B cell (primary cell): ENCODE measurements at regions not wholly inside any gene's neighbourhood (a gene's known extent, or its start where the extent isn't known, plus 50 kb on each side); places are given as distances from the start of the nearest gene placed in this dataset.

Experiments used
- ATAC-seq: fragments of 200-7000 bp; cut with Tn5 transposase; one replicate; pipeline ENCODE4 v1.10.0; 2021; ENCODE audit warnings: low read depth, mild to moderate bottlenecking, moderate number of reproducible peaks, moderate library complexity
- CTCF ChIA-PET: fragments of 350-600 bp; sonication (Branson Sonifier 250); formaldehyde crosslinking; loops from one replicate; lab custom pipeline; 2021; ENCODE audit warnings: antibody characterized with exemption, inconsistent platforms; lab: Charles Lee
- POLR2A ChIA-PET: fragments of 350-600 bp; sonication (Branson Sonifier 250); formaldehyde crosslinking; loops from one replicate; lab custom pipeline; 2021; ENCODE audit warnings: antibody characterized with exemption; lab: Charles Lee
- DNase-seq: peaks from one replicate; pipeline ENCODE4 v3.0.0; 2013
- H2AFZ ChIP-seq: 2 replicates; pipeline ENCODE4 v1.6.1; 2012; ENCODE audit warnings: mild to moderate bottlenecking, low read depth, low read length; ENCODE audit not compliant: insufficient read depth, poor library complexity, severe bottlenecking
- H3K27ac ChIP-seq, 2 donors: 1 replicate in 1 of 2; 2 replicates in 1 of 2; pipeline ENCODE4 v1.5.1; 2012 to 2013; ENCODE audit warnings: low read length in 2 of 2, mild to moderate bottlenecking in 2 of 2, moderate library complexity in 1 of 2
- H3K27me3 ChIP-seq, 4 experiments: fragments of 200-600 bp in 1 of 4; sonication (generic) in 1 of 4; replicated peaks in 1 of 4; 1 replicate in 2 of 4; 2 replicates in 2 of 4; pipeline versions ENCODE4 v1.6.1 to v1.7.0; 2013 to 2016; ENCODE audit warnings: low read length in 3 of 4, mild to moderate bottlenecking in 2 of 4, mixed read lengths in 1 of 4, moderate library complexity in 1 of 4; ENCODE audit not compliant: insufficient read depth in 4 of 4, control insufficient read depth in 3 of 4; ENCODE audit errors: control extremely low read depth in 1 of 4
- H3K36me3 ChIP-seq, 2 experiments: replicated peaks in 1 of 2; 1 replicate in 1 of 2; 2 replicates in 1 of 2; pipeline versions ENCODE4 v1.6.1 to v1.7.1; 2013; ENCODE audit warnings: low read length in 1 of 2; ENCODE audit not compliant: insufficient read depth in 2 of 2, control insufficient read depth in 1 of 2; ENCODE audit errors: control extremely low read depth in 1 of 2, extremely low read depth in 1 of 2
- H3K4me1 ChIP-seq, 2 donors: fragments of 200-600 bp in 1 of 2; sonication (generic) in 1 of 2; 1 replicate in 1 of 2; 2 replicates in 1 of 2; pipeline versions ENCODE4 v1.5.1 to v1.6.1; 2013 to 2017; ENCODE audit warnings: low read length in 2 of 2; ENCODE audit not compliant: control insufficient read depth in 2 of 2, insufficient read depth in 2 of 2
- H3K4me2 ChIP-seq: replicated peaks from 2 replicates; pipeline ENCODE3; 2012; ENCODE audit warnings: mild to moderate bottlenecking, low read depth, low read length; ENCODE audit not compliant: poor library complexity, severe bottlenecking
- H3K4me3 ChIP-seq, 5 experiments: fragments of 200-600 bp in 1 of 5; sonication (generic) in 1 of 5; 1 replicate in 3 of 5; 2 replicates in 2 of 5; pipeline versions ENCODE4 v1.5.1 to v1.7.0; 2011 to 2016; ENCODE audit warnings: low read length in 4 of 5, mild to moderate bottlenecking in 4 of 5, low read depth in 2 of 5, control low read depth in 1 of 5, moderate library complexity in 1 of 5; ENCODE audit not compliant: insufficient read depth in 1 of 5; ENCODE audit errors: control extremely low read depth in 1 of 5, extremely low read depth in 1 of 5
- H3K79me2 ChIP-seq: fragments of 200-600 bp; sonication (generic); one replicate; pipeline ENCODE4 v1.6.0; 2016; ENCODE audit warnings: low read length; ENCODE audit not compliant: control insufficient read depth, insufficient read depth
- H3K9ac ChIP-seq: fragments of 200-600 bp; sonication (generic); 2 replicates; pipeline ENCODE4 v1.6.1; 2017; ENCODE audit warnings: mild to moderate bottlenecking, low read length, moderate library complexity
- H3K9me3 ChIP-seq, 3 donors: one replicate each; pipeline versions ENCODE4 v1.6.1 to v1.7.1; 2013; ENCODE audit warnings: low read length in 2 of 3; ENCODE audit not compliant: control insufficient read depth in 2 of 3, insufficient read depth in 1 of 3; ENCODE audit errors: control extremely low read depth in 1 of 3
- H4K20me1 ChIP-seq: 2 replicates; pipeline ENCODE4 v1.6.0; 2012; ENCODE audit warnings: mild to moderate bottlenecking, low read length; ENCODE audit not compliant: insufficient read depth, control insufficient read depth, poor library complexity, severe bottlenecking
- H3K27ac Mint-ChIP-seq: one replicate; pipeline ENCODE4 v1.8.0; 2021; ENCODE audit warnings: mixed read lengths
- H3K27me3 Mint-ChIP-seq: one replicate; pipeline ENCODE4 v1.8.0; 2021; ENCODE audit warnings: mixed read lengths
- H3K4me1 Mint-ChIP-seq: one replicate; pipeline ENCODE4 v1.8.0; 2021; ENCODE audit warnings: mixed read lengths
- H3K4me3 Mint-ChIP-seq: one replicate; pipeline ENCODE4 v1.8.0; 2021; ENCODE audit warnings: mixed read lengths
- H3K9me3 Mint-ChIP-seq: one replicate; pipeline ENCODE4 v1.8.0; 2022; ENCODE audit warnings: mixed read lengths; ENCODE audit not compliant: insufficient read depth
- EZH2 ChIP-seq: IDR thresholded peaks from 2 replicates; pipeline ENCODE4 v1.6.1; 2012; ENCODE audit warnings: borderline replicate concordance, low read depth, mild to moderate bottlenecking, moderate library complexity, low read length; ENCODE audit not compliant: insufficient read depth, poor library complexity, severe bottlenecking
- WGBS: methylation state at CpG from one replicate; pipeline ENCODE4 v1.1.5; 2013; ENCODE audit warnings: missing lambda C conversion rate; ENCODE audit not compliant: insufficient coverage; 5-methylcytosine and 5-hydroxymethylcytosine counted together
- intact Hi-C: fragments of 100-400 bp; cut with micrococcal nuclease; formaldehyde crosslinking; loops from one replicate; pipeline ENCODE4 v1.10.0; 2022
- TF ChIP-seq, protein P1 (sequence below): fragments of 200-600 bp; IDR thresholded peaks from one replicate; pipeline ENCODE4 v1.8.0; 2022; ENCODE audit warnings: antibody characterized with exemption, mild to moderate bottlenecking

GRCh38 chr16:86835982-86836381 is 257.6 kb downstream of the FOXL1 start:
- H3K4me3 ChIP-seq, result no peak overlapping the region
- Mint-ChIP-seq H3K4me3 (no peak overlapping the region), H3K27me3 (no peaks in the 10 kb centered on the region), H3K9me3 (no peaks in the 10 kb centered on the region), H3K27ac (no peak overlapping the region), H3K4me1 (no peaks in the 10 kb centered on the region)
- intact Hi-C loops, result no loop called here
- H3K27ac ChIP-seq, result no peak overlapping the region
- WGBS, result 90% methylated on average over 8 of the region's 18 CpGs
- DNase-seq, result no peak
- ATAC-seq, result no peak
- no peaks in the 10 kb centered on the region for H4K20me1 ChIP-seq
- no peak overlapping the region for H3K9ac ChIP-seq
- H3K4me2 ChIP-seq, result no peak overlapping the region
- no peaks in the 10 kb centered on the region for H3K4me1 ChIP-seq
- ChIA-PET CTCF (no interaction called here), POLR2A (no interaction called here)
- H3K27me3 ChIP-seq, result no peaks in the 10 kb centered on the region
- no peak for TF ChIP-seq EZH2
- TF ChIP-seq, protein P1, sequence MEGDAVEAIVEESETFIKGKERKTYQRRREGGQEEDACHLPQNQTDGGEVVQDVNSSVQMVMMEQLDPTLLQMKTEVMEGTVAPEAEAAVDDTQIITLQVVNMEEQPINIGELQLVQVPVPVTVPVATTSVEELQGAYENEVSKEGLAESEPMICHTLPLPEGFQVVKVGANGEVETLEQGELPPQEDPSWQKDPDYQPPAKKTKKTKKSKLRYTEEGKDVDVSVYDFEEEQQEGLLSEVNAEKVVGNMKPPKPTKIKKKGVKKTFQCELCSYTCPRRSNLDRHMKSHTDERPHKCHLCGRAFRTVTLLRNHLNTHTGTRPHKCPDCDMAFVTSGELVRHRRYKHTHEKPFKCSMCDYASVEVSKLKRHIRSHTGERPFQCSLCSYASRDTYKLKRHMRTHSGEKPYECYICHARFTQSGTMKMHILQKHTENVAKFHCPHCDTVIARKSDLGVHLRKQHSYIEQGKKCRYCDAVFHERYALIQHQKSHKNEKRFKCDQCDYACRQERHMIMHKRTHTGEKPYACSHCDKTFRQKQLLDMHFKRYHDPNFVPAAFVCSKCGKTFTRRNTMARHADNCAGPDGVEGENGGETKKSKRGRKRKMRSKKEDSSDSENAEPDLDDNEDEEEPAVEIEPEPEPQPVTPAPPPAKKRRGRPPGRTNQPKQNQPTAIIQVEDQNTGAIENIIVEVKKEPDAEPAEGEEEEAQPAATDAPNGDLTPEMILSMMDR, result no peak
- H3K9me3 ChIP-seq, result peaks cover 0 to 3% (median 0%) of the 10 kb centered on the region in 3 donors
- no peaks in the 10 kb centered on the region for H3K36me3 ChIP-seq
- no peaks in the 10 kb centered on the region for H3K79me2 ChIP-seq
- no peak overlapping the region for H2AFZ ChIP-seq

GRCh38 chr16:86836503-86837129 is 258.3 kb downstream of the FOXL1 start:
- Mint-ChIP-seq H3K4me3 (no peak overlapping the region), H3K27me3 (no peaks in the 10 kb centered on the region), H3K9me3 (no peaks in the 10 kb centered on the region), H3K27ac (no peak overlapping the region), H3K4me1 (no peaks in the 10 kb centered on the region)
- WGBS, result 60% methylated on average over 1 of the region's 11 CpGs
- ATAC-seq, result no peak
- Histone ChIP-seq H3K4me2 (no peak overlapping the region), H3K9me3 (peaks cover 0 to 3% (median 0%) of the 10 kb centered on the region in 3 donors), H4K20me1 (no peaks in the 10 kb centered on the region), H3K27ac (no peak overlapping the region), H3K79me2 (no peaks in the 10 kb centered on the region), H3K27me3 (no peaks in the 10 kb centered on the region), H3K4me1 (no peaks in the 10 kb centered on the region), H3K4me3 (no peak overlapping the region), H2AFZ (no peak overlapping the region), H3K9ac (no peak overlapping the region), H3K36me3 (no peaks in the 10 kb centered on the region)
- TF ChIP-seq EZH2, result no peak
- TF ChIP-seq, protein P1, result no peak
- intact Hi-C loops, result no loop called here
- ChIA-PET POLR2A (no interaction called here), CTCF (no interaction called here)
- DNase-seq, result no peak
